ENCODE measurements at regions not wholly inside any gene's neighbourhood (a gene's known extent, or its start where the extent isn't known, plus 50 kb on each side); places are given as distances from the start of the nearest gene placed in this dataset.
"Not testable (repeated sequence)": the region's sequence is repeated elsewhere in the genome, so short reads cannot be mapped to it uniquely, and the experiment has no call there.

- Mint-ChIP-seq H3K36me3 (ENCODE audit: low read depth) (no peaks in the 10 kb centered on the region), H3K4me1 (ENCODE audit: low read depth) (no peaks in the 10 kb centered on the region), H3K4me3 (no peak overlapping the region)
Measured at GRCh38 chr1:112067989-112068388, 78.5 kb upstream of the KCND3 start.

GRCh38 chr1:112070677-112071076 is 81.2 kb upstream of the KCND3 start:
- Mint-ChIP-seq H3K4me1 (ENCODE audit: low read depth) (no peaks in the 10 kb centered on the region), H3K36me3 (ENCODE audit: low read depth) (no peaks in the 10 kb centered on the region), H3K27ac (no peak overlapping the region), H3K9me3 (no peaks in the 10 kb centered on the region), H3K27me3 (ENCODE audit: low read depth) (peaks cover 4% of the 10 kb centered on the region), H3K4me3 (no peak overlapping the region)

More at GRCh38 chr1:112067989-112068388, 78.5 kb upstream of the KCND3 start:
- Mint-ChIP-seq H3K27ac (no peak overlapping the region), H3K27me3 (ENCODE audit: low read depth) (peaks cover 10% of the 10 kb centered on the region), H3K9me3 (no peaks in the 10 kb centered on the region)

- no peaks in the 10 kb centered on the region for H3K9me3 Mint-ChIP-seq
- H3K27me3 Mint-ChIP-seq (ENCODE audit: low read depth): no peaks in the 10 kb centered on the region
- H3K27ac Mint-ChIP-seq: no peak overlapping the region
- H3K4me1 Mint-ChIP-seq (ENCODE audit: low read depth): no peaks in the 10 kb centered on the region
- H3K36me3 Mint-ChIP-seq (ENCODE audit: low read depth): no peaks in the 10 kb centered on the region
- H3K4me3 Mint-ChIP-seq: no peak overlapping the region
Measured at GRCh38 chr1:112074711-112075110, 85.2 kb upstream of the KCND3 start.

- no peaks in the 10 kb centered on the region for H3K4me1 Mint-ChIP-seq (ENCODE audit: low read depth)
- H3K27me3 Mint-ChIP-seq (ENCODE audit: low read depth): no peaks in the 10 kb centered on the region
- H3K36me3 Mint-ChIP-seq (ENCODE audit: low read depth): no peaks in the 10 kb centered on the region
- H3K27ac Mint-ChIP-seq: no peak overlapping the region
- H3K9me3 Mint-ChIP-seq: no peaks in the 10 kb centered on the region
- H3K4me3 Mint-ChIP-seq: no peak overlapping the region
Measured at GRCh38 chr1:112075566-112075965, 86.1 kb upstream of the KCND3 start.

- Mint-ChIP-seq H3K36me3 (ENCODE audit: low read depth) (no peaks in the 10 kb centered on the region), H3K27ac (no peak overlapping the region), H3K4me3 (no peak overlapping the region), H3K4me1 (ENCODE audit: low read depth) (no peaks in the 10 kb centered on the region), H3K27me3 (ENCODE audit: low read depth) (no peaks in the 10 kb centered on the region), H3K9me3 (no peaks in the 10 kb centered on the region)
Measured at GRCh38 chr1:112079446-112079845, 90.0 kb upstream of the KCND3 start.

GRCh38 chr1:112083487-112083886 is 94.0 kb upstream of the KCND3 start:
- H3K9me3 Mint-ChIP-seq: no peaks in the 10 kb centered on the region
- no peak overlapping the region for H3K27ac Mint-ChIP-seq
- H3K36me3 Mint-ChIP-seq (ENCODE audit: low read depth): no peaks in the 10 kb centered on the region
- H3K4me3 Mint-ChIP-seq: no peak overlapping the region
- H3K4me1 Mint-ChIP-seq (ENCODE audit: low read depth): no peaks in the 10 kb centered on the region
- no peaks in the 10 kb centered on the region for H3K27me3 Mint-ChIP-seq (ENCODE audit: low read depth)

- Mint-ChIP-seq H3K4me3 (no peak overlapping the region), H3K4me1 (ENCODE audit: low read depth) (no peaks in the 10 kb centered on the region), H3K27ac (no peak overlapping the region), H3K27me3 (ENCODE audit: low read depth) (peaks cover 11% of the 10 kb centered on the region), H3K36me3 (ENCODE audit: low read depth) (no peaks in the 10 kb centered on the region), H3K9me3 (no peaks in the 10 kb centered on the region)
Measured at GRCh38 chr1:112092656-112093371, 103.3 kb upstream of the KCND3 start.

- H3K9me3 Mint-ChIP-seq: no peaks in the 10 kb centered on the region
- H3K36me3 Mint-ChIP-seq (ENCODE audit: low read depth): no peaks in the 10 kb centered on the region
- H3K27ac Mint-ChIP-seq: no peak overlapping the region
- no peak overlapping the region for H3K4me3 Mint-ChIP-seq
- no peaks in the 10 kb centered on the region for H3K4me1 Mint-ChIP-seq (ENCODE audit: low read depth)
- H3K27me3 Mint-ChIP-seq (ENCODE audit: low read depth): peaks cover 11% of the 10 kb centered on the region
Measured at GRCh38 chr1:112093372-112093694, 103.9 kb upstream of the KCND3 start.

GRCh38 chr1:112099979-112100378 is 110.5 kb upstream of the KCND3 start:
- no peaks in the 10 kb centered on the region for H3K9me3 Mint-ChIP-seq
- no peaks in the 10 kb centered on the region for H3K36me3 Mint-ChIP-seq (ENCODE audit: low read depth)
- H3K4me1 Mint-ChIP-seq (ENCODE audit: low read depth): no peaks in the 10 kb centered on the region
- H3K4me3 Mint-ChIP-seq: no peak overlapping the region
- no peaks in the 10 kb centered on the region for H3K27me3 Mint-ChIP-seq (ENCODE audit: low read depth)
- H3K27ac Mint-ChIP-seq: no peak overlapping the region

- H3K27me3 Mint-ChIP-seq (ENCODE audit: low read depth): no peaks in the 10 kb centered on the region
- no peaks in the 10 kb centered on the region for H3K9me3 Mint-ChIP-seq
- H3K36me3 Mint-ChIP-seq (ENCODE audit: low read depth): no peaks in the 10 kb centered on the region
- no peak overlapping the region for H3K27ac Mint-ChIP-seq
- no peaks in the 10 kb centered on the region for H3K4me1 Mint-ChIP-seq (ENCODE audit: low read depth)
- no peak overlapping the region for H3K4me3 Mint-ChIP-seq
Measured at GRCh38 chr1:112105557-112105956, 116.1 kb upstream of the KCND3 start.

GRCh38 chr1:112110031-112110430 is 120.6 kb upstream of the KCND3 start:
- H3K27me3 Mint-ChIP-seq (ENCODE audit: low read depth): no peaks in the 10 kb centered on the region
- H3K4me3 Mint-ChIP-seq: no peak overlapping the region

GRCh38 chr1:112111734-112112133 is 122.3 kb upstream of the KCND3 start:
- no peak overlapping the region for H3K4me3 Mint-ChIP-seq
- no peaks in the 10 kb centered on the region for H3K27me3 Mint-ChIP-seq (ENCODE audit: low read depth)
- no peaks in the 10 kb centered on the region for H3K4me1 Mint-ChIP-seq (ENCODE audit: low read depth)
- no peak overlapping the region for H3K27ac Mint-ChIP-seq
- no peaks in the 10 kb centered on the region for H3K36me3 Mint-ChIP-seq (ENCODE audit: low read depth)
- H3K9me3 Mint-ChIP-seq: no peaks in the 10 kb centered on the region

More at GRCh38 chr1:112110031-112110430, 120.6 kb upstream of the KCND3 start:
- no peaks in the 10 kb centered on the region for H3K36me3 Mint-ChIP-seq (ENCODE audit: low read depth)
- no peak overlapping the region for H3K27ac Mint-ChIP-seq
- H3K4me1 Mint-ChIP-seq (ENCODE audit: low read depth): no peaks in the 10 kb centered on the region
- H3K9me3 Mint-ChIP-seq: no peaks in the 10 kb centered on the region

GRCh38 chr1:112114540-112114939 is 125.1 kb upstream of the KCND3 start:
- no peak overlapping the region for H3K4me3 Mint-ChIP-seq
- no peaks in the 10 kb centered on the region for H3K27me3 Mint-ChIP-seq (ENCODE audit: low read depth)

GRCh38 chr1:112126598-112126997 is 137.1 kb upstream of the KCND3 start:
- H3K4me3 Mint-ChIP-seq: no peak overlapping the region
- no peaks in the 10 kb centered on the region for H3K27me3 Mint-ChIP-seq (ENCODE audit: low read depth)
- H3K27ac Mint-ChIP-seq: no peak overlapping the region
- no peaks in the 10 kb centered on the region for H3K4me1 Mint-ChIP-seq (ENCODE audit: low read depth)
- no peaks in the 10 kb centered on the region for H3K9me3 Mint-ChIP-seq
- H3K36me3 Mint-ChIP-seq (ENCODE audit: low read depth): no peaks in the 10 kb centered on the region

More at GRCh38 chr1:112114540-112114939, 125.1 kb upstream of the KCND3 start:
- Mint-ChIP-seq H3K9me3 (no peaks in the 10 kb centered on the region), H3K36me3 (ENCODE audit: low read depth) (no peaks in the 10 kb centered on the region), H3K4me1 (ENCODE audit: low read depth) (no peaks in the 10 kb centered on the region), H3K27ac (no peak overlapping the region)

GRCh38 chr1:112127606-112128005 is 138.1 kb upstream of the KCND3 start:
- not testable (repeated sequence) for H3K9me3 Mint-ChIP-seq; H3K36me3 Mint-ChIP-seq (ENCODE audit: low read depth); H3K27me3 Mint-ChIP-seq (ENCODE audit: low read depth); H3K4me1 Mint-ChIP-seq (ENCODE audit: low read depth); H3K27ac Mint-ChIP-seq; H3K4me3 Mint-ChIP-seq

- no peaks in the 10 kb centered on the region for H3K4me1 Mint-ChIP-seq (ENCODE audit: low read depth)
- H3K9me3 Mint-ChIP-seq: no peaks in the 10 kb centered on the region
- no peak overlapping the region for H3K27ac Mint-ChIP-seq
- no peak overlapping the region for H3K4me3 Mint-ChIP-seq
- H3K36me3 Mint-ChIP-seq (ENCODE audit: low read depth): no peaks in the 10 kb centered on the region
- no peaks in the 10 kb centered on the region for H3K27me3 Mint-ChIP-seq (ENCODE audit: low read depth)
Measured at GRCh38 chr1:112133487-112133886, 144.0 kb upstream of the KCND3 start.

All from T-helper 1 cell treated with Interleukin-12 subunit alpha and Interleukin-12 subunit beta and Interleukin-4 antibody, amounts not matched to agents 30 μg/mL and 1 μg/mL, for 36 hours (primary cell).